GM23338 (cell line): ENCODE measurements at regions not wholly inside any gene's neighbourhood (a gene's known extent, or its start where the extent isn't known, plus 50 kb on each side); places are given as distances from the start of the nearest gene placed in this dataset.

ENCODE experiments used
- ATAC-seq: fragments of 200-7000 bp; cut with Tn5 transposase; 3 replicates; pipeline ENCODE4 v1.9.1; 2020
- DNase-seq: peaks from one replicate; pipeline ENCODE4 v3.0.0-alpha.2; 2015; ENCODE audit warnings: low spot score
- H2AFZ ChIP-seq: fragments of 200-600 bp; sonication (generic); 2 replicates; pipeline ENCODE4 v1.8.0; 2016; ENCODE audit warnings: antibody characterized with exemption, mild to moderate bottlenecking, moderate library complexity
- H3F3A ChIP-seq: fragments of 200-600 bp; sonication (generic); replicated peaks from 2 replicates; pipeline ENCODE4 v1.8.0; 2017; ENCODE audit warnings: antibody characterized with exemption, mixed run types, low read depth
- H3K27ac ChIP-seq: fragments of 200-600 bp; sonication (generic); 2 replicates; pipeline ENCODE4 v1.6.1; 2016; ENCODE audit warnings: low read depth
- H3K27me3 ChIP-seq: fragments of 200-600 bp; sonication (generic); 2 replicates; pipeline ENCODE4 v1.8.0; 2016; ENCODE audit warnings: mild to moderate bottlenecking, mixed run types, moderate library complexity; ENCODE audit not compliant: insufficient read depth
- H3K36me3 ChIP-seq: fragments of 200-600 bp; sonication (generic); 2 replicates; pipeline ENCODE4 v1.8.0; 2016; ENCODE audit warnings: mild to moderate bottlenecking; ENCODE audit not compliant: insufficient read depth
- H3K4me1 ChIP-seq: fragments of 200-600 bp; sonication (generic); 2 replicates; pipeline ENCODE4 v1.8.0; 2016; ENCODE audit warnings: mild to moderate bottlenecking, moderate library complexity; ENCODE audit not compliant: insufficient read depth
- H3K4me2 ChIP-seq: fragments of 200-600 bp; sonication (generic); 2 replicates; pipeline ENCODE4 v1.7.1; 2017; ENCODE audit warnings: mixed run types
- H3K4me3 ChIP-seq: fragments of 200-600 bp; sonication (generic); 2 replicates; pipeline ENCODE4 v1.6.1; 2016; ENCODE audit warnings: mixed run types
- H3K79me2 ChIP-seq: fragments of 200-600 bp; sonication (generic); replicated peaks from 2 replicates; pipeline ENCODE4 v1.8.0; 2017; ENCODE audit warnings: mild to moderate bottlenecking; ENCODE audit not compliant: insufficient read depth
- H3K9me2 ChIP-seq: fragments of 200-600 bp; sonication (generic); 2 replicates; pipeline ENCODE4 v1.8.0; 2017; ENCODE audit not compliant: insufficient read depth
- H4K20me1 ChIP-seq: fragments of 200-600 bp; sonication (generic); replicated peaks from 2 replicates; pipeline ENCODE4 v1.8.0; 2017; ENCODE audit warnings: mild to moderate bottlenecking; ENCODE audit not compliant: insufficient read depth
- H3K27ac Mint-ChIP-seq: 2 replicates; pipeline ENCODE4 v1.8.0; 2020; ENCODE audit warnings: inconsistent platforms, mild to moderate bottlenecking, moderate library complexity, mixed read lengths
- H3K27me3 Mint-ChIP-seq: 3 replicates; pipeline ENCODE4 v1.8.0; 2022; ENCODE audit warnings: low read depth, mild to moderate bottlenecking, moderate library complexity, mixed read lengths, inconsistent platforms; ENCODE audit not compliant: insufficient read depth, poor library complexity
- H3K36me3 Mint-ChIP-seq: 3 replicates; pipeline ENCODE4 v1.8.0; 2021; ENCODE audit warnings: low read depth, mild to moderate bottlenecking, inconsistent platforms, moderate library complexity, mixed read lengths
- H3K4me1 Mint-ChIP-seq: 3 replicates; pipeline ENCODE4 v1.8.0; 2020; ENCODE audit warnings: mild to moderate bottlenecking, inconsistent platforms, mixed read lengths
- H3K4me3 Mint-ChIP-seq: 3 replicates; pipeline ENCODE4 v1.8.0; 2021; ENCODE audit warnings: moderate library complexity, mild to moderate bottlenecking, inconsistent platforms, mixed read lengths
- H3K9me3 Mint-ChIP-seq: 3 replicates; pipeline ENCODE4 v1.8.0; 2020; ENCODE audit warnings: moderate library complexity, mild to moderate bottlenecking, inconsistent platforms, mixed read lengths
- CREB1 ChIP-seq: fragments of 250-450 bp; sonication (Bioruptor Pico); IDR thresholded peaks from 2 replicates; pipeline ENCODE4 v1.5.0; 2020; ENCODE audit warnings: low read depth, mild to moderate bottlenecking, moderate library complexity
- EZH2 ChIP-seq: fragments of 200-600 bp; sonication (generic); IDR thresholded peaks from one replicate; pipeline ENCODE4 v1.8.0; 2017; ENCODE audit warnings: antibody characterized with exemption, mild to moderate bottlenecking, low read depth; ENCODE audit not compliant: unreplicated experiment
- JUNB ChIP-seq: IDR thresholded peaks from one replicate; pipeline ENCODE4 v1.6.1; 2016; ENCODE audit warnings: antibody characterized with exemption; ENCODE audit not compliant: unreplicated experiment
- ZNF114 ChIP-seq: fragments of 250-450 bp; sonication (Bioruptor Pico); IDR thresholded peaks from 2 replicates; pipeline ENCODE4 v1.5.0; 2020; ENCODE audit warnings: mild to moderate bottlenecking, moderate library complexity
- ZNF331 ChIP-seq: fragments of 250-450 bp; sonication (Bioruptor Pico); IDR thresholded peaks from 2 replicates; pipeline ENCODE4 v1.5.0; 2020; ENCODE audit warnings: low read depth, mild to moderate bottlenecking, moderate library complexity
- ZNF462 ChIP-seq: fragments of 250-450 bp; sonication (Bioruptor Pico); IDR thresholded peaks from 2 replicates; pipeline ENCODE4 v1.5.0; 2020; ENCODE audit warnings: mild to moderate bottlenecking, moderate library complexity
- TF ChIP-seq, protein P1 (sequence below): IDR thresholded peaks from one replicate; pipeline ENCODE4 v1.6.1; 2018; ENCODE audit warnings: antibody characterized with exemption; ENCODE audit not compliant: unreplicated experiment

DNA sequence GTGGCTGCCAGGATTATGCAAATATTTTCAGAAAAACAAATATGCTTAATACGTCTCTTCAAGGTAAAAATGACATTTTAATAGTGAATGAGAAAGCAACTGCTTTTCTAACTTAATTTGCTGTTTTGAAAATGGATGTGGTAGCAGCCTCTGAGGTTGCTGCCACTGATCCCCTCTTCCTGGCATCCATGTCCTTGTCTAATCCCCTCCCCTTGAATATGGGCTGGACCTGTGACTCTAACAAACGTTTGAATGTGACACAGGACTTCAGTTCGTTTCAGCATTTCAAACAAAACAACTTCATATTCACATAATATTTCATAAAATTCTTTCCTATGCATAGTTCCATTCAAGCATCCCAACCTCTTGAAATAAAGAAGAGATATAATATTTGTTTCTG, 64.2 kb upstream of the SLC38A2 start (continued):
- TF ChIP-seq ZNF462 (CRISPR knock-in tag): no peak

DNA sequence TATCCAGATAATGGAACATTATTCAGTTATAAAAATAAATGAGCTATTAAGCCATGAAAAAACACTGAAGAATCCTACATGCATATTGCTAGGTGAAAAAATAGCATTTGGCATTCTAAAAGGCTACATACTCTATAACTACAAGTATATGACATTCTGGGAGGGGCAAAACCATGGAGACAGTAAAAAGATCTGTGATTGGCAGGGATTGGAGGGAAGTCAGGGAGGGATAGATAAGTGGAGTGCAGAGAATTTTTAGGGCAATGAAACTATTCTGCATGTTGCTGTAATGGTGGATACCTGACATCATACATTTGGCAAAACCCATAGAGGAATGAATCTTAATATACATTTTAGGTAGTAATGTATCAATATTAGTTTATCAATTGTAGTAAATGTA, 63.1 kb upstream of the SLC38A2 start:
- no peak overlapping the region for H3K27ac Mint-ChIP-seq
- DNase-seq (no peak), ATAC-seq (no peak)
- no peak overlapping the region for H3K4me3 ChIP-seq
- peaks cover 26% of the 10 kb centered on the region for H3K4me1 Mint-ChIP-seq
- H3K9me2 ChIP-seq: no peaks in the 10 kb centered on the region
- H3K36me3 ChIP-seq: no peaks in the 10 kb centered on the region
- H3K27ac ChIP-seq: no peak overlapping the region
- H3K9me3 Mint-ChIP-seq: no peaks in the 10 kb centered on the region
- 0 out of 2 replicates have a peak, but pooled peaks cover 2% of the 10 kb centered on the region for H3F3A ChIP-seq
- H3K4me1 ChIP-seq: peaks cover 12% of the 10 kb centered on the region
- H4K20me1 ChIP-seq: no peaks in the 10 kb centered on the region
- no peaks in the 10 kb centered on the region for H3K79me2 ChIP-seq
- no peak overlapping the region for H3K4me3 Mint-ChIP-seq
- H2AFZ ChIP-seq: no peak overlapping the region
- peaks cover 4% of the 10 kb centered on the region for H3K27me3 Mint-ChIP-seq
- H3K4me2 ChIP-seq: no peak overlapping the region
- H3K27me3 ChIP-seq: no peaks in the 10 kb centered on the region
- no peaks in the 10 kb centered on the region for H3K36me3 Mint-ChIP-seq
- TF ChIP-seq CREB1 (CRISPR knock-in tag) (no peak), ZNF331 (CRISPR knock-in tag) (no peak), ZNF114 (CRISPR knock-in tag) (no peak), JUNB (no peak), EZH2 (no peak)
- TF ChIP-seq, protein P1, sequence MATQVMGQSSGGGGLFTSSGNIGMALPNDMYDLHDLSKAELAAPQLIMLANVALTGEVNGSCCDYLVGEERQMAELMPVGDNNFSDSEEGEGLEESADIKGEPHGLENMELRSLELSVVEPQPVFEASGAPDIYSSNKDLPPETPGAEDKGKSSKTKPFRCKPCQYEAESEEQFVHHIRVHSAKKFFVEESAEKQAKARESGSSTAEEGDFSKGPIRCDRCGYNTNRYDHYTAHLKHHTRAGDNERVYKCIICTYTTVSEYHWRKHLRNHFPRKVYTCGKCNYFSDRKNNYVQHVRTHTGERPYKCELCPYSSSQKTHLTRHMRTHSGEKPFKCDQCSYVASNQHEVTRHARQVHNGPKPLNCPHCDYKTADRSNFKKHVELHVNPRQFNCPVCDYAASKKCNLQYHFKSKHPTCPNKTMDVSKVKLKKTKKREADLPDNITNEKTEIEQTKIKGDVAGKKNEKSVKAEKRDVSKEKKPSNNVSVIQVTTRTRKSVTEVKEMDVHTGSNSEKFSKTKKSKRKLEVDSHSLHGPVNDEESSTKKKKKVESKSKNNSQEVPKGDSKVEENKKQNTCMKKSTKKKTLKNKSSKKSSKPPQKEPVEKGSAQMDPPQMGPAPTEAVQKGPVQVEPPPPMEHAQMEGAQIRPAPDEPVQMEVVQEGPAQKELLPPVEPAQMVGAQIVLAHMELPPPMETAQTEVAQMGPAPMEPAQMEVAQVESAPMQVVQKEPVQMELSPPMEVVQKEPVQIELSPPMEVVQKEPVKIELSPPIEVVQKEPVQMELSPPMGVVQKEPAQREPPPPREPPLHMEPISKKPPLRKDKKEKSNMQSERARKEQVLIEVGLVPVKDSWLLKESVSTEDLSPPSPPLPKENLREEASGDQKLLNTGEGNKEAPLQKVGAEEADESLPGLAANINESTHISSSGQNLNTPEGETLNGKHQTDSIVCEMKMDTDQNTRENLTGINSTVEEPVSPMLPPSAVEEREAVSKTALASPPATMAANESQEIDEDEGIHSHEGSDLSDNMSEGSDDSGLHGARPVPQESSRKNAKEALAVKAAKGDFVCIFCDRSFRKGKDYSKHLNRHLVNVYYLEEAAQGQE: no peak
